ENCODE measurements at regions not wholly inside any gene's neighbourhood (a gene's known extent, or its start where the extent isn't known, plus 50 kb on each side); places are given as distances from the start of the nearest gene placed in this dataset.

DNA sequence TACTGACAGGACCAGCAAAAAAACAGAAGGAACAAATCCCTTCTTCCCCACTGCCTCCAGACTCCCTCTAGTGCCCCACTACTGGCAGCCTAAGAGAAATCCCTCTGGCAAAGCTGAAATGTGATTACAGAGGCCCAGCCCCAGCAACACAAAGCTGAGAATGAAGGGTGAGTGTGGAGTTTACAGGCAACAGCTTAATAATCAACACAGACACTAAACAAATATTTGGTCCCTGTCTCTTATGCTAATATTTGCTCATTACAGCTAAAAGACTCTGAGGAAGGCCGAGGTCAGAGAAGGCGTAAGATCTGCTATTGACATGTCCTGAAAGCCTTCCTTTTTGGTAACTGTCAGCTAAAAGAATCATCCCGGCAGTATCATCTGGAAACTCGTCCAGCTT, 308.5 kb upstream of the RASGRP1 start:
- no peak overlapping the region for H3K4me2 ChIP-seq (ENCODE audit: low read depth, low read length)
- no peak overlapping the region for H2AFZ ChIP-seq (ENCODE audit: low read length)
- no peaks in the 10 kb centered on the region for H3K4me1 ChIP-seq (ENCODE audit: low read length)
- TF ChIP-seq, protein P1, sequence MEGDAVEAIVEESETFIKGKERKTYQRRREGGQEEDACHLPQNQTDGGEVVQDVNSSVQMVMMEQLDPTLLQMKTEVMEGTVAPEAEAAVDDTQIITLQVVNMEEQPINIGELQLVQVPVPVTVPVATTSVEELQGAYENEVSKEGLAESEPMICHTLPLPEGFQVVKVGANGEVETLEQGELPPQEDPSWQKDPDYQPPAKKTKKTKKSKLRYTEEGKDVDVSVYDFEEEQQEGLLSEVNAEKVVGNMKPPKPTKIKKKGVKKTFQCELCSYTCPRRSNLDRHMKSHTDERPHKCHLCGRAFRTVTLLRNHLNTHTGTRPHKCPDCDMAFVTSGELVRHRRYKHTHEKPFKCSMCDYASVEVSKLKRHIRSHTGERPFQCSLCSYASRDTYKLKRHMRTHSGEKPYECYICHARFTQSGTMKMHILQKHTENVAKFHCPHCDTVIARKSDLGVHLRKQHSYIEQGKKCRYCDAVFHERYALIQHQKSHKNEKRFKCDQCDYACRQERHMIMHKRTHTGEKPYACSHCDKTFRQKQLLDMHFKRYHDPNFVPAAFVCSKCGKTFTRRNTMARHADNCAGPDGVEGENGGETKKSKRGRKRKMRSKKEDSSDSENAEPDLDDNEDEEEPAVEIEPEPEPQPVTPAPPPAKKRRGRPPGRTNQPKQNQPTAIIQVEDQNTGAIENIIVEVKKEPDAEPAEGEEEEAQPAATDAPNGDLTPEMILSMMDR (IDR thresholded peaks at IDR 0.05; ENCODE audit: low read length), result no peak
- TF ChIP-seq EZH2phosphoT487 (IDR thresholded peaks at IDR 0.05; ENCODE audit: low read length), result no peak
- TF ChIP-seq EZH2 (optimal IDR thresholded peaks at IDR 0.05; ENCODE audit: low read depth, low read length), result no peak
- DNase-seq, result no peak
- H3K9me3 ChIP-seq (replicated peaks; ENCODE audit: insufficient read depth, low read length), result no peaks in the 10 kb centered on the region
- H3F3A ChIP-seq (ENCODE audit: insufficient read depth, low read length), result no peaks in the 10 kb centered on the region
- no peaks in the 10 kb centered on the region for H3K79me2 ChIP-seq (ENCODE audit: low read length)
- no peaks in the 10 kb centered on the region for H3K27me3 ChIP-seq (replicated peaks; ENCODE audit: insufficient read depth, low read length)
- no peaks in the 10 kb centered on the region for H3K9me2 ChIP-seq (replicated peaks; ENCODE audit: insufficient read depth, low read length)
- H3K4me3 ChIP-seq (ENCODE audit: low read length), result no peak overlapping the region
- no peaks in the 10 kb centered on the region for H3K36me3 ChIP-seq (replicated peaks; ENCODE audit: insufficient read depth, low read length)
- no peak overlapping the region for H3K9ac ChIP-seq (ENCODE audit: low read length)
- no peaks in the 10 kb centered on the region for H4K20me1 ChIP-seq (ENCODE audit: insufficient read depth, low read length)
- H3K27ac ChIP-seq (ENCODE audit: low read length), result no peak overlapping the region

DNA sequence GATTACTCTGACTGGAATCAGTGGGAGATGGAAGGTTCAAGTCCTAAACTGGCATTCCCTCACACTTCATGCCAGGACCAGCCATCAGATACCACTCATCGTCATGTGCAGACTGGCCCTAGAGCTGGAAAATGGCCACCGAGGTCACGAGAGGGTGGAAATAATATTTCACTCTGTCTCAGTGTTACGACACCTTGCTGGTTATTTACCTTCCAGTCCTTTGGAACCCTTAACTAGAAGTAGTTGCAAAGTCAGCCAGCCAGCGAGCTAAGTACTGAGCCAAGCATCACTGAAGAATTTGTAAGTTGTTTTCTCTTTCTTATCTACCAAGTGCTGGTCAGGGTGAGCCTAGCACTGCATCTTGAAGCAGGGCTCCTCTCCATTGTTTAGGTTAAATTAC, 309.9 kb upstream of the RASGRP1 start:
- TF ChIP-seq EZH2 (optimal IDR thresholded peaks at IDR 0.05; ENCODE audit: low read depth, low read length), result no peak
- TF ChIP-seq EZH2phosphoT487 (IDR thresholded peaks at IDR 0.05; ENCODE audit: low read length), result no peak
- TF ChIP-seq, protein P1 (IDR thresholded peaks at IDR 0.05; ENCODE audit: low read length), result no peak
- Histone ChIP-seq H3K36me3 (replicated peaks; ENCODE audit: insufficient read depth, low read length) (no peaks in the 10 kb centered on the region), H3K4me1 (ENCODE audit: low read length) (no peaks in the 10 kb centered on the region), H3K9me2 (replicated peaks; ENCODE audit: insufficient read depth, low read length) (no peaks in the 10 kb centered on the region), H3K9ac (ENCODE audit: low read length) (no peak overlapping the region), H3K4me3 (ENCODE audit: low read length) (no peak overlapping the region), H3K9me3 (replicated peaks; ENCODE audit: insufficient read depth, low read length) (no peaks in the 10 kb centered on the region), H3K27me3 (replicated peaks; ENCODE audit: insufficient read depth, low read length) (no peaks in the 10 kb centered on the region), H3K4me2 (ENCODE audit: low read depth, low read length) (no peak overlapping the region), H3K79me2 (ENCODE audit: low read length) (no peaks in the 10 kb centered on the region), H2AFZ (ENCODE audit: low read length) (no peak overlapping the region), H3F3A (ENCODE audit: insufficient read depth, low read length) (no peaks in the 10 kb centered on the region), H4K20me1 (ENCODE audit: insufficient read depth, low read length) (no peaks in the 10 kb centered on the region), H3K27ac (ENCODE audit: low read length) (no peak overlapping the region)
- DNase-seq, result no peak

DNA sequence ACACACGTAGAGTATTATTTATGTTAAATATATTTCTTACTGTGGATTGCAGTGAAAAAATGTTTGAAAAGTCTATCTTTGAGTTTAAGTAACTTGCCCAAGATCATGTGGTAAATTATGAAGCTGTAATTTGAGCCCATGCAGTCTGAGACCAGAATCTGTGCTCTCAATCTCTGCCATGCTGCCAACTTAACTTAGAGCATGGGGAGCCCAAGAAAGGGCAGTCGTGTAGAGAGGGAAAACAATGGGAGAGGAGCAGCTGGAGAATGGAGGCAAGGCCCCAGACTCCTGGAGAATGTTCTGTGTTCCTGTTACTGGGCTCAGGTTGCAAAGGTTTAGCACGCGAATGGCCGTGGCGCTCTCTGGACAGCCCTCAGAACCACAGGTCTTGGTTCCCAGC, 311.6 kb upstream of the RASGRP1 start:
- Histone ChIP-seq H3K9me3 (replicated peaks; ENCODE audit: insufficient read depth, low read length) (no peaks in the 10 kb centered on the region), H3F3A (ENCODE audit: insufficient read depth, low read length) (no peaks in the 10 kb centered on the region), H3K4me2 (ENCODE audit: low read depth, low read length) (no peak overlapping the region), H2AFZ (ENCODE audit: low read length) (no peak overlapping the region), H3K9ac (ENCODE audit: low read length) (no peak overlapping the region), H3K9me2 (replicated peaks; ENCODE audit: insufficient read depth, low read length) (no peaks in the 10 kb centered on the region), H3K4me1 (ENCODE audit: low read length) (no peaks in the 10 kb centered on the region), H3K4me3 (ENCODE audit: low read length) (no peak overlapping the region), H3K36me3 (replicated peaks; ENCODE audit: insufficient read depth, low read length) (no peaks in the 10 kb centered on the region), H3K27me3 (replicated peaks; ENCODE audit: insufficient read depth, low read length) (no peaks in the 10 kb centered on the region), H4K20me1 (ENCODE audit: insufficient read depth, low read length) (no peaks in the 10 kb centered on the region), H3K79me2 (ENCODE audit: low read length) (no peaks in the 10 kb centered on the region), H3K27ac (ENCODE audit: low read length) (no peak overlapping the region)
- no peak for DNase-seq
- no peak for TF ChIP-seq EZH2 (optimal IDR thresholded peaks at IDR 0.05; ENCODE audit: low read depth, low read length)
- no peak for TF ChIP-seq EZH2phosphoT487 (IDR thresholded peaks at IDR 0.05; ENCODE audit: low read length)
- TF ChIP-seq, protein P1 (IDR thresholded peaks at IDR 0.05; ENCODE audit: low read length), result no peak

Data from MM.1S (cell line).